HG02840 (cell line): ENCODE measurements at regions not wholly inside any gene's neighbourhood (a gene's known extent, or its start where the extent isn't known, plus 50 kb on each side); places are given as distances from the start of the nearest gene placed in this dataset.
"Not testable (repeated sequence)": the region's sequence is repeated elsewhere in the genome, so short reads cannot be mapped to it uniquely, and the experiment has no call there.

ENCODE experiments used
- ATAC-seq: cut with Tn5 transposase; IDR thresholded peaks from one replicate; pipeline ENCODE4 v1.9.1; 2021; ENCODE audit warnings: mild to moderate bottlenecking, moderate library complexity, moderate number of reproducible peaks; ENCODE audit not compliant: unreplicated experiment, low FRiP score

DNA sequence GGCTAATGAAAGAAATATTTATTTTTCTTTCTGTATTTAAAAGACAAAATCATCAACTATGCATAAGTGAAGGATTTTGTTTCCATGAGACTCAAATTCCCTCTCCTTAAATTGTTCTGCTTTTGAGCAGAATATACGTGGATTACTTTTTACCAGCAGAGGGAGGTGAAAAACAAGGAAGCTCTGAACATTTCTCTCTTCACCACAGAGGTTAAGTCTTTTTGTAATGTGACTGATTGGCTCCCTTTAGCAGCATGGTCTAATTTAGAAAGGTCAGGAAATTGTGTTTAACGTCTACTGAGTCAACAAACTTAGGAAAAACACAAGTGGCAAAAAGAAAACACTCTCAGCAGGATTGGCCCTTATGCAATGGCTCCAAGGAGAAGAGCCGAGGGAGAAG, 55.1 kb upstream of the F9 start:
- no peak for ATAC-seq

DNA sequence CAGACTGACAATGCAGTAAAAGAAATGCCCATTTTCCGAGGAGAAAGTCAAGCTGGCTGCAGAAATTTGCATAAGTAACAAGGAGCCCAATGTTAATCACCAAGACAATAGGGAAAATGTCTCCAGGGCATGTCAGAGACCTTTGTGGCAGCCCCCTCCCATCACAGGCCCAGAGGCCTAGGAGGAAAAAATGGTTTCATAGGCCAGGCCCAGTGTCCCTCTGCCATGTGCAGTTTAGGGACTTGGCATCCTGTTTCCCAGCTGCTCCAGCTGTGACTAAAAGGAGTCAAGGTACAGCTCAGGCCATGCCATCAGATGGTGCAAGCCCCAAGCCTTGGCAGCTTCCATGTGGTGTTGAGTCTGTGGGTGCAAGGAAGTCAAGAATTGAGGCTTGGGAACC, 68.6 kb upstream of the F9 start:
- ATAC-seq: not testable (repeated sequence)

DNA sequence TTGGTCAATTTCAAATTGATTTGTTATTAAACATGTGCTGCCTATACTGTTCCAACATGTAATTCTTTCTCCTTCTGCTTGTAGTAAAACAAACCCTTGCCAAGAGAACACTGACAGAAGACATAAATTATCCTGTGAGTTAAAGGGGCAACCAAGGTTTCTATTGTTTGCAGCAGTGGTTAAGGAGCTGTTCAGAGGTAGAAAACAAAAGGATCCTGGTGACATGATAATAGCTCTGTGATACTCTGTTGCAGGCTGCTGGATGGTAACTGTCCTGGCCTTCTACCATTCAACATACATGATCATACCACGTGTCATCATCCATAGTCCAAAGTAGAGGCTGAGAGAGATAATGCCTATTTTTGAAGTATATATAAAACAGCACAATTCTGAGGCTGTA, 75.8 kb upstream of the F9 start:
- no peak for ATAC-seq

DNA sequence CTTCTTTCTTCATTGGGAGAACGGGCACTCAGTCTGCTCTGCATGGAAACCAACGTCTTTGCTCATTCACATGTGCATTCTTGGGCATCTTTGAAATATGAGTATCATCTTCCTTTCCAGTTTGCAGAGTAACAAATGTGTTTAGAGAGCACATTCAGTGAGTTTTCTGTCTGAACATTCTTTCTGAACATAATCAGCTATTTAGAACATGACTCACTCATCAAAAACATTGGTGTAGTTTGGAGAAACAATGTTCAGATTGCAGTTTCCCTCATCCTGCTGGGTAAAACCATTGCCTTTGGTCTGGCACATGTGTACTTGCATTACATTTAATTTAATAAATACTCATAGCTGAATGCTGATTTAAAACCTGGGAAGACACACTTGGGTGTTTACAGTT, 81.5 kb upstream of the F9 start:
- no peak for ATAC-seq

DNA sequence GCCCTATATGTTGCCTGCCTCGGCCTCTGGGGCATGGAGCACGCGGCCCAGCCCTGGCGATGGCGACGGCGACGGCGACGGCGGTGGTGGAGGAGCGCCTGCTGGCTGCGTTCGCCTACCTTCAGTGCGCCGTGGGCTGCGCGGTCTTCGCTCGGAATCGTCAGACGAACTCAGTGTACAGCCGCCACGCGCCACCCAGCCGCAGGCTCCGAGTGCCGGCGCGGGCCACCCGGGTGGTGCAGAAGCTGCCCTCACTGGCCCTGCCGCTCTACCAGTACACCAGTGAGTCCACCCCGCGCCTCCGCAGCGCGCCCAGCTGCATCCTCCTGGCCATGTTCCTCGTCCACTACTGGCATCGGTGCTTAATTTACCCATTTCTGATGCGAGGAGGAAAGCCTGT, 83.7 kb upstream of the F9 start:
- ATAC-seq: no peak

DNA sequence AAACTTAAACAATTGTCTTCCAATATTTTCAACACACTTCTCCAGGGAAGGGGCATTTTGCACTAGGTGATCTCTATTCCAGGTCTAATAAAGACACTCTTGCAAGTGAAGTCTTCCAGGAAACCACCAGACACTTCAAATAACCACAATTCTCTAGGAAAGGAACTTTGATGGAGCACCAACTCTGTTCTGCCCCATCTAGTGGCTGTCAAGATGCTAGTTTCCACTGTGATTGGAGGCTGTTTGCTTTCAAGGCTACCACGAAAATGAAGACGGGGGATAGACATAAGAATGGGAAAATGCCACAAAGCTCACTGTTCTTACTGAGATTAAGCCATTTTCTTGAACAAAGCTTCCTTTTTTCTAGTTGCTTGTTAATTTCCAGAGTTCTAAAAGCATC, 100.6 kb upstream of the F9 start:
- no peak for ATAC-seq

DNA sequence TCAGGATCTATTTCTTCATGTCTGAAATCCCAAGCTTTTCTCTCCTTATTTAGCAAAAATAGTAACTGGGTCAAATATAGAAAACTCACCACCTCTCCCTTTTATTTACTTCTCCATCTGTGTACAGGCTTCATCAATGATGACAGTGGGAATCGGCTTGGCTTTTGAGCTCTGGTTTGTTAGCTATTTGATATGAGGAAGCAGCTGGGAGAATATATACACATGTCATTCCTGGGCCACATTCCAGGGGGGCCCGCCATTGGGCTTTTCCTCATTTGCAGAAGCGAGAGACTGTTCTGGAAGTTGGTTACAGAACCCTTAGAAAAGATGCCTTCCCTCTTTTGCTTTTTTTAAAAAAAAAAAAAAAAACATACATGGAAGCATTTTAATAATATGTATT, 107.4 kb upstream of the F9 start:
- no peak for ATAC-seq

DNA sequence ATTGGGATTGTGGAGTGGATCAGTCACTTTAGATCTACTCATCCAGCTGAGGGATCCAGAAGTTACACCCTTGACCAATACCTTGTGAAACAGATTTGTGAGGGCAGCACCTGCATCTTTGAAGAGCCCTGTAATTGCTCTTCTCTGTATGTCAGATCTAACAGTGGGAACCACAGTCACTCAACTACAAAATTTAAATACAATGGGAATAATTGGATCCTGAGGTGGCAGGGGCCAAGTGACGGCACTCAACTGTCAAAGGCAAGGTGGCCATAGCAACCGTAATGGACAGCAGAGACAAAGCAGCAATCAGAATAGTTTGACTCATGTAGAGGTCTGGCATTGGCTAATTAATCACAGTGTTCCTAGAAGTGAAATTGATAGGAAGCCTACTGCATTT, 132.3 kb upstream of the F9 start:
- not testable (repeated sequence) for ATAC-seq

DNA sequence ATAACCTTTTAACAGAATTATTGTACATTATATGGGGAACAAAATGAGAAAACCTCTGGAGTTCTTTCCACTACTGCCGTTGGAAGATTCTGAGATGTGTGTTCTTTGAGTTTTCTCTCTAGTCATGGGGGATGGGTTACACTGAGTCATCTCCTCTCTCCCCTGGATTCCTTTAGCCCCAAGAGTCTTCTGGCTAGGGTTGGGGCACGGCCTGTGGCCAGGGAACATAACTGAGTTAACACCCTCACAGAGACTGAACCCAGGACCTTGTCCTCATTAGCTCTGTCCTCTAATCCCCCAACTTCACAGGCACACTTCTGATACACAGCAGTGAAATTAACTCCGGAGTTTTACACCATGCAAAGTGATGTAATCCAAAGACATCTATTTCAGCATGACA, 142.3 kb upstream of the F9 start:
- no peak for ATAC-seq

DNA sequence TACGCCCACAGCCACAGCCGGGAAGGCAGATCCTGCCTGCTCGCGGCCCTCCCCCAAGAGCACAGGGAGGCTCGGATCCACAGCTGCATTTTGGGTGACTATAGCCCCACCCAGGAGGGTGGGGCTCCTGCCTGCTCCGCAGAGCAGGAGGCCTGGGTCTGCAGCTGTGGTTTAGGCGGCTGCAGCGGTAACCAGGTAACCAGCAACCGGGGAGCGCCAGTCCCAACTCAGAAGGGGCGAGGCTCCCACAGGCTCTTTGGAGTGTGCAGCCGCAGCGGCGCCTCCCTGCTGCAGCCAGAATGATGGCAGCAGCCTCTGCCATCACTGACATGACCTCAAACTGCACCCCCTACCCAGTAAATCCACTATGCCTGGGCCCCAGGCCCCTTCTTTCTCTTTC, 148.0 kb upstream of the F9 start:
- ATAC-seq: no peak

DNA sequence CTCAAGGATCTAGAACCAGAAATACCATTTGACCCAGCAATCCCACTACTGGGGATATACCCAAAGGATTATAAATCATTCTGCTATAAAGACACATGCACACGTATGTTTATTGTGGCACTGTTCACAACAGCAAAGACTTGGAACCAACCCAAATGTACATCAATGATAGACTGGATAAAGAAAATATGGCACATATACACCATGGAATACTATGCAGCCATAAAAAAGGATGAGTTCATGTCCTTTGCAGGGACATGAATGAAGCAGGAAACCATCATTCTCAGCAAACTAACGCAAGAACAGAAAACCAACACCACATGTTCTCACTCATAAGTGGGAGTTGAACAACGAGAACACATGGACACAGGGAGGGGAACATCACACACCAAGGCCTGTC, 154.0 kb upstream of the F9 start:
- ATAC-seq: not testable (repeated sequence)

DNA sequence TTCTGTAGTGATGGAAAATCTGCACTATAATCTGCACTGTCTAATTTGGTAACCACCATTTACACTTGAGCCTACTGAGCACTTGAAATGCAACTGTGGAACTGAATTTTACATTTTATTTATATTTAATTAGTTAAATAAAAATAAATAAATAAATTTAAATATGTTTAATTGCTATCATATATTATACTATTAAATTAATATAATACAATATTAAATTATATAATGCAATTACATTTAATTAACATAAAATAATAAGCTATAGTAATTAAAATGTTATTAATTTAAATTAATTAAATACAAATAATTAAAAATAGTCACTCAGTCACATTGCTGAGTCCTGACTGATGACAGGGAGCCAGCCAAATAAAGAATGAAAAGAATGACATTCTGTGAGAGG, 170.2 kb upstream of the F9 start:
- ATAC-seq: no peak

DNA sequence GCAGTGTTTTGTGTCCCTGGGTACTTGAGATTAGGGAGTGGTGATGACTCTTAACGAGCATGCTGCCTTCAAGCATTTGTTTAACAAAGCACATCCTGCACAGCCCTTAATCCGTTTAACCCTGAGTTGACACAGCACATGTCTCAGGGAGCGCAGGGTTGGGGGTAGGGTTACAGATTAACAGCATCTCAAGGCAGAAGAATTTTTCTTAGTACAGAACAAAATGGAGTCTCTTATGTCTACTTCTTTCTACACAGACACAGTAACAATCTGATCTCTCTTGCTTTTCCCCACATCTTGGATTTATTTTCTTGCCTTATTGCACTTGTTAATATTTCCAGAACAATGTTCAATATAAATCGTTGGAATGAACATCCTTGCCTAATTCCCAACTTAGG, 187.9 kb upstream of the F9 start:
- ATAC-seq: not testable (repeated sequence)

DNA sequence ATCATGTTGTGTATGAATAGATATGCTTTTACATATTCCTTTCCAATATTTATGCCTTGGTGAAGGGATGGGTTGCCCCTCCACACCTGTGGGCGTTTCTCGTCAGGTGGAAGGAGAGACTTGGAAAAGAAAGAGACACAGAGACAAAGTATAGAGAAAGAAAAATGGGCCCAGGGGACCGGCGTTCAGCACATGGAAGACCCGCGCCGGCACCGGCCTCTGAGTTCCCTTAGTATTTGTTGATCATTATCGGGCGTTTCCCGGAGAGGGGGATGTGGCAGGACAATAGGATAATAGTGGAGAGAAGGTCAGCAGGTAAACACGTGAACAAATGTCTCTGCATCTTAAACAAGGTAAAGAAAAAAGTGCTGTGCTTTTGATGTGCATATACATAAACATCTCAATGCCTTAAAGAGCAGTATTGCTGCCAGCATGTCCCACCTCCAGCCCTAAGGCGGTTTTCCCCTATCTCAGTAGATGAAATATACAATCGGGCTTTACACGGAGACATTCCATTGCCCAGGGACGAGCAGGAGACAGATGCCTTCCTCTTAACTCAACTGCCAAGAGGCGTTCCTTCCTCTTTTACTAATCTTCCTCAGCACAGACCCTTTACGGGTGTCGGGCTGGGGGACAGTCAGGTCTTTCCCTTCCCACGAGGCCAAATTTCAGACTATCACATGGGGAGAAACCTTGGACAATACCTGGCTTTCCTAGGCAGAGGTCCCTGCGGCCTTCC, 188.5 kb upstream of the F9 start:
- not testable (repeated sequence) for ATAC-seq

DNA sequence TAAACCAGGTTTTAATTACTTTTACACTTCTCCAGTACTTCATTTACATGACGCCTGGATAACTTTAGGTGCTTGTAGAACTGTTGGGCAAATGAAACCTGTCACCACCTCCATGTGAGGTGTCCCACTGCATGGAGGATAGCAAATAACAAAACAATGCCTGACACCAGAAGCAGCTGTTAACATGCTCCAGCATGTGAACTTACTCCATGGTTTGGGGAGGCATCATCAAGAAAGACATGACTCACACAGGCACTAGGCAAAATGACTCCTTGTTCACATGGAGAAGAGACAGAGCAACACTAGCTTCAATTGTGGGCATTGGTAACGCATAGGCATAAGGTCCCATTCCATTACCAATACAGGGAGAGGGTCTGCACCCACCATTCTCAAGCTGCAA, 198.1 kb upstream of the F9 start:
- ATAC-seq: no peak

DNA sequence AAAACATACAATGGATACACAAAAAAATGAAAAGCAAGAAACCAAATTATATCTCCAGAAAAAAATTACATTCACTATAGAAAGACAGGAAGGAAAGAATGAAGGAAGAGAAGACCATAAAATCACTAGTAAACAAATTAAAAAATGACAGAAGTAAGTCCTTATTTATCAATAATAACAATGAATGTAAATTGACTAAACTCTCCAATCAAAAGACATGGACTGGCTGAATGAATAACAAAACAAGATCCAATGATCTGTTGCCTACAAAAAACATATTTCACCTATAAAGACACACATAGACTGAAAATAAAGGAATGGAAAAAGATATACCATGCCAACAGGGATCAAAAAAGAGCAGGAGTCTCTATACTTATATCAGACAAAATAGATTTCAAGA, 203.2 kb upstream of the F9 start:
- ATAC-seq: no peak

DNA sequence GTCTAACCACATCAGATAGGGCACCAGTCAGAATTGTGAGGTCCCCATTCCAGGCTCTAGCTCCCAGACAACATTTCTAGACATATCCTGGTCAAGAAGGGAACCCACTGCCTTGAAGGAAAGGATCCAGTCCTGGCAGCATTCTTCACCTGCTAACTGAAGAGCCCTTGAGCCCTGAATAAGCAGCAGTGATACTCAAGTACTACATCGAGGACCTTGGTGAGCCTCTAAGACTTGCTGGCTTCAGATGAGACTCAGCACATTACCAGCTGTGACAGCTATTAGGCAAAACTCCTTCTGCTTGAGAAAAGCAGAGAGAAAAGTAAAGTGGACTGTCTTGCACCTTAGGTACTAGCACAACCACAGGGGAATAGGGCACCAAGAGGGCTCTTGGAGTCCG, 205.8 kb upstream of the F9 start:
- ATAC-seq: no peak

DNA sequence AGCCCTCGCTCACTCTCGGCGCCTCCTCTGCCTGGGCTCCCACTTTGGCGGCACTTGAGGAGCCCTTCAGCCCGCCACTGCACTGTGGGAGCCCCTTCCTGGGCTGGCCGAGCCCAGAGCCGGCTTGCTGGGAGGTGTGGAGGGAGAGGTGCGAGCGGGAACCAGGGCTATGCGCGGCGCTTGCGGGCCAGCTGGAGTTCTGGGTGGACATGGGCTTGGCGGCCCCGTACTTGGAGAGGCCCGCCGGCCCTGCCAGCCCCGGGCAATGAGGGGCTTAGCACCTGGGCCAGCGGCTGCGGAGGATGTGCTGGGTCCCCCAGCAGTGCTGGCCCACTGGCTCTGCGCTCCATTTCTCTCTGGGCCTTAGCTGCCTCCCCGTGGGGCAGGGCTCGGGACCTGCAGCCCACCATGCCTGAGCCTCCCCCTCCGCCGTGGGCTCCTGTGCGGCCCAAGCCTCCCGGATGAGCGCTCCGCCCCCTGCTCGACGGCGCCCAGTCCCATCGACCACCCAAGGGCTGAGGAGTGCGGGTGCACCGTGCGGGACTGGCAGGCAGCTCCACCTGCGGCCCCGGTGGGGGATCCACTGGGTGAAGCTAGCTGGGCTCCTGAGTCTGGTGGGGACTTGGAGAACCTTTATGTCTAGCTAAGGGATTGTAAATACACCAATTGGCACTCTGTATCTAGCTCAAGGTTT, 209.7 kb upstream of the F9 start:
- not testable (repeated sequence) for ATAC-seq

DNA sequence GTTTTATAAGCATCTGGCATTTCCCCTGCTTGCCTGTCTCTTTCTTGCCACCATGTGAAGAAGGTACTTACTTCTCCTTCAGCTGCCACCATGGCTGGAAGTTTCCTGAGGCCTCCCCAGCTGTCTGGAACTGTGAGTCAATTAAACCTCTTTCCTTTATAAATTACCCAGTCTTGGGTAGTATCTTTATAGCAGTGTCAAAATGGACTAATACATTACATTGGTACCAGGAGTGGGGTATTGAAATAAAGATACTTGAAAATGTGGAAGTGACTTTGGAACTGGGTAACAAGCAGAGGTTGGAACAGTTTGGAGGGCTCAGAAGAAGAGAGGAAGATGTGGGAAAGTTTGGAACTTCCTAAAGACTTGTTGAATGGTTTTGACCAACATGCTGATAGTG, 223.9 kb upstream of the F9 start:
- not testable (repeated sequence) for ATAC-seq

DNA sequence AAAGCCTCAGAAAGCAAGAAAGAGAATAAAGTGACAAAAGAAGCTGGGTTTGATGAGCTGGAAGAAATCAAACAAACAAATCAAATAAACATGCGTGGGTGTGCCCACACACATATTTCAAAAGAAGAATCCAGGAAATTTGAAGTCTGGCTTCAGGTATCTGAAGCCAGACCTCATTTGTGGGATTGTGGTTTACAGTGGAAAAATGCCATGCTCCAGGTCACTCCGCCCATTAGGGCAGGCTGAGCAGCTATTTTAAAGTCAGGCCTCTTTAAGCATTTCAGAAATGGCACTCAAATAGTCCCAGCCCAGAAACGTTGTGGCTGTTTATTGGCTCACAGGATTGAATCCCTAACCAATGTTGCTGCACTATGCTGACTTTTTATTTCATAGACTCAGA, 226.1 kb upstream of the F9 start:
- ATAC-seq: no peak

DNA sequence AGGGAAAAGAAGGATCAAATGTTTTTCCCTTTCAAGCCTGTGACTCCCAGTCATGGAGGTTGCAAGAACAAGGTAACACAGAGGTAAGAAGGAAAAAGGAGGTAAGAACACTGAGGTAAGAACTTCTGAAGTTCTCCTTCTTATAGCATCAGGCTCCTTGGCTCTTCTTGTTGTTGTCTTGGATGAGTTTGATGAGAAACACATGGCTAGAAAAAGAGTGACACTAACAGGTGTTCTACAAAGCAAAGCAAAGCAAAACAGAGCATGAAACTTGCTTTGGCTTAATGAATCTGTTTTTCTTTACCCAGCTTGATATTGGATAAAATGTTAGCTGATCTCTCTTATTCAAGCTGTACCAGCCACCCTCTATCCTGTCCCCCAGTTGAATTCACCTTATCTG, 231.2 kb upstream of the F9 start:
- ATAC-seq: no peak

DNA sequence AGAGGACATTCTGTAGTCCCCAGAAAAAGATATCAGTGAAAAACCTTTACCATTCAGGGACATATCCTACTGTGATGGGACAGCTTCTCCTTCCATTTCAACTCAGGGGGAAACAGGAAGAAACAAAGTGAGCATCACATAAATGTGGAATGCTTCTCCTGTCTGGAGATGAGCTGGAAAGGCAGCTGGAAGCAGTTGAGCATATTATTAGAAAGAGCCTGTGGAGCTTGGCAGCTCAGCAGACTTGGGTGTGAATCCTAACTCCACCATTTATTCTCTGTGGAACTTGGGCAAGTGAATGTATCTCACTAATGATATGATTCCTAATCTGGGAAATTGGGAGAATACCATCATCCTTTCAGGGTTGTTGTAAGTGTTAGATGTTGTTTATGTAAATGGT, 232.1 kb upstream of the F9 start:
- ATAC-seq: no peak
